ENCODE measurements at regions not wholly inside any gene's neighbourhood (a gene's known extent, or its start where the extent isn't known, plus 50 kb on each side); places are given as distances from the start of the nearest gene placed in this dataset.

GRCh38 chr2:235312571-235312970 is 181.3 kb upstream of the AGAP1 start:
- no peak for TF ChIP-seq CTCF (conservative IDR thresholded peaks at IDR 0.05 in 1 of 2, IDR thresholded peaks at IDR 0.05 in 1 of 2; ENCODE audit: extremely low read depth in 1 of 2, insufficient read depth in 1 of 2, low read depth in 1 of 2, low read length in 2 of 2)
- TF ChIP-seq EZH2 (IDR thresholded peaks at IDR 0.05; ENCODE audit: borderline replicate concordance, low read length): no peak
